Activated naive CD4-positive, alpha-beta T cell treated with anti-CD3 and anti-CD28 coated beads, Interleukin-2, amount 50 U/mL, for 24 hours (primary cell): ENCODE measurements at regions not wholly inside any gene's neighbourhood (a gene's known extent, or its start where the extent isn't known, plus 50 kb on each side); places are given as distances from the start of the nearest gene placed in this dataset.
"Not testable (repeated sequence)": the region's sequence is repeated elsewhere in the genome, so short reads cannot be mapped to it uniquely, and the experiment has no call there.

ENCODE experiments used
- H3K27ac Mint-ChIP-seq: one replicate; pipeline ENCODE4 v1.8.0; 2021; ENCODE audit warnings: mild to moderate bottlenecking, mixed read lengths
- H3K27me3 Mint-ChIP-seq: one replicate; pipeline ENCODE4 v1.8.0; 2021; ENCODE audit warnings: mixed read lengths
- H3K36me3 Mint-ChIP-seq: one replicate; pipeline ENCODE4 v1.8.0; 2021; ENCODE audit warnings: mixed read lengths
- H3K4me1 Mint-ChIP-seq: one replicate; pipeline ENCODE4 v1.8.0; 2021; ENCODE audit warnings: mixed read lengths
- H3K4me3 Mint-ChIP-seq: one replicate; pipeline ENCODE4 v1.8.0; 2021; ENCODE audit warnings: mild to moderate bottlenecking, mixed read lengths
- H3K9me3 Mint-ChIP-seq: one replicate; pipeline ENCODE4 v1.8.0; 2021; ENCODE audit warnings: mixed read lengths

- not testable (repeated sequence) for H3K4me1 Mint-ChIP-seq, H3K27me3 Mint-ChIP-seq, H3K36me3 Mint-ChIP-seq, H3K27ac Mint-ChIP-seq, H3K4me3 Mint-ChIP-seq, H3K9me3 Mint-ChIP-seq
These were observed 585.1 kb upstream of the SPRY2 start for GRCh38 chr13:80926024-80926423.

- Mint-ChIP-seq H3K4me1 (no peaks in the 10 kb centered on the region), H3K36me3 (no peaks in the 10 kb centered on the region), H3K27ac (no peak overlapping the region), H3K4me3 (no peak overlapping the region), H3K9me3 (no peaks in the 10 kb centered on the region), H3K27me3 (no peaks in the 10 kb centered on the region)
These were observed 583.7 kb upstream of the SPRY2 start for GRCh38 chr13:80924596-80924995.

- Mint-ChIP-seq H3K9me3 (no peaks in the 10 kb centered on the region), H3K36me3 (no peaks in the 10 kb centered on the region), H3K27me3 (no peaks in the 10 kb centered on the region), H3K4me3 (no peak overlapping the region), H3K4me1 (no peaks in the 10 kb centered on the region), H3K27ac (no peak overlapping the region)
These were observed 583.0 kb upstream of the SPRY2 start for GRCh38 chr13:80923907-80924306.

GRCh38 chr13:80921971-80922370, 581.0 kb upstream of the SPRY2 start:
- H3K4me1 Mint-ChIP-seq: no peaks in the 10 kb centered on the region
- no peaks in the 10 kb centered on the region for H3K27me3 Mint-ChIP-seq
- no peak overlapping the region for H3K4me3 Mint-ChIP-seq
- H3K27ac Mint-ChIP-seq: no peak overlapping the region
- no peaks in the 10 kb centered on the region for H3K36me3 Mint-ChIP-seq
- no peaks in the 10 kb centered on the region for H3K9me3 Mint-ChIP-seq

GRCh38 chr13:80921541-80921940, 580.6 kb upstream of the SPRY2 start:
- H3K36me3 Mint-ChIP-seq: no peaks in the 10 kb centered on the region
- H3K9me3 Mint-ChIP-seq: no peaks in the 10 kb centered on the region
- H3K27ac Mint-ChIP-seq: no peak overlapping the region
- H3K27me3 Mint-ChIP-seq: no peaks in the 10 kb centered on the region
- no peak overlapping the region for H3K4me3 Mint-ChIP-seq
- no peaks in the 10 kb centered on the region for H3K4me1 Mint-ChIP-seq

- H3K27ac Mint-ChIP-seq: no peak overlapping the region
- H3K9me3 Mint-ChIP-seq: peaks cover 6% of the 10 kb centered on the region
- no peaks in the 10 kb centered on the region for H3K4me1 Mint-ChIP-seq
- no peaks in the 10 kb centered on the region for H3K27me3 Mint-ChIP-seq
- no peak overlapping the region for H3K4me3 Mint-ChIP-seq
- H3K36me3 Mint-ChIP-seq: no peaks in the 10 kb centered on the region
These were observed 565.9 kb upstream of the SPRY2 start for GRCh38 chr13:80906860-80907259.

GRCh38 chr13:80904386-80904785, 563.5 kb upstream of the SPRY2 start:
- Mint-ChIP-seq H3K4me1 (no peaks in the 10 kb centered on the region), H3K27ac (no peak overlapping the region), H3K27me3 (no peaks in the 10 kb centered on the region), H3K9me3 (no peaks in the 10 kb centered on the region), H3K4me3 (no peak overlapping the region), H3K36me3 (no peaks in the 10 kb centered on the region)

- no peaks in the 10 kb centered on the region for H3K4me1 Mint-ChIP-seq
- H3K27me3 Mint-ChIP-seq: no peaks in the 10 kb centered on the region
- H3K36me3 Mint-ChIP-seq: no peaks in the 10 kb centered on the region
- no peak overlapping the region for H3K27ac Mint-ChIP-seq
- H3K9me3 Mint-ChIP-seq: no peaks in the 10 kb centered on the region
- H3K4me3 Mint-ChIP-seq: no peak overlapping the region
These were observed 563.0 kb upstream of the SPRY2 start for GRCh38 chr13:80903911-80904310.

- Mint-ChIP-seq H3K27ac (no peak overlapping the region), H3K36me3 (no peaks in the 10 kb centered on the region), H3K4me1 (no peaks in the 10 kb centered on the region), H3K9me3 (no peaks in the 10 kb centered on the region), H3K27me3 (no peaks in the 10 kb centered on the region), H3K4me3 (no peak overlapping the region)
These were observed 560.6 kb upstream of the SPRY2 start for GRCh38 chr13:80901530-80901929.

GRCh38 chr13:80901111-80901510, 560.2 kb upstream of the SPRY2 start:
- Mint-ChIP-seq H3K9me3 (no peaks in the 10 kb centered on the region), H3K27me3 (no peaks in the 10 kb centered on the region), H3K4me1 (no peaks in the 10 kb centered on the region), H3K27ac (no peak overlapping the region), H3K4me3 (no peak overlapping the region), H3K36me3 (no peaks in the 10 kb centered on the region)

GRCh38 chr13:80900561-80900960, 559.6 kb upstream of the SPRY2 start:
- H3K4me3 Mint-ChIP-seq: no peak overlapping the region
- no peaks in the 10 kb centered on the region for H3K4me1 Mint-ChIP-seq
- no peaks in the 10 kb centered on the region for H3K9me3 Mint-ChIP-seq
- H3K27ac Mint-ChIP-seq: no peak overlapping the region
- H3K27me3 Mint-ChIP-seq: no peaks in the 10 kb centered on the region
- no peaks in the 10 kb centered on the region for H3K36me3 Mint-ChIP-seq

GRCh38 chr13:80897641-80898040, 556.7 kb upstream of the SPRY2 start:
- H3K27ac Mint-ChIP-seq, H3K4me3 Mint-ChIP-seq, H3K27me3 Mint-ChIP-seq, H3K36me3 Mint-ChIP-seq, H3K4me1 Mint-ChIP-seq, H3K9me3 Mint-ChIP-seq: not testable (repeated sequence)

- Mint-ChIP-seq H3K36me3 (no peaks in the 10 kb centered on the region), H3K27me3 (no peaks in the 10 kb centered on the region), H3K27ac (no peak overlapping the region), H3K4me3 (no peak overlapping the region), H3K9me3 (no peaks in the 10 kb centered on the region), H3K4me1 (no peaks in the 10 kb centered on the region)
These were observed 554.0 kb upstream of the SPRY2 start for GRCh38 chr13:80894917-80895316.

GRCh38 chr13:80889829-80890228, 548.9 kb upstream of the SPRY2 start:
- no peaks in the 10 kb centered on the region for H3K4me1 Mint-ChIP-seq
- no peaks in the 10 kb centered on the region for H3K27me3 Mint-ChIP-seq
- H3K4me3 Mint-ChIP-seq: no peak overlapping the region
- no peak overlapping the region for H3K27ac Mint-ChIP-seq
- no peaks in the 10 kb centered on the region for H3K36me3 Mint-ChIP-seq
- peaks cover 7% of the 10 kb centered on the region for H3K9me3 Mint-ChIP-seq

- H3K4me3 Mint-ChIP-seq: no peak overlapping the region
- no peaks in the 10 kb centered on the region for H3K4me1 Mint-ChIP-seq
- H3K9me3 Mint-ChIP-seq: peaks cover 7% of the 10 kb centered on the region
- H3K27me3 Mint-ChIP-seq: no peaks in the 10 kb centered on the region
- no peaks in the 10 kb centered on the region for H3K36me3 Mint-ChIP-seq
- no peak overlapping the region for H3K27ac Mint-ChIP-seq
These were observed 547.5 kb upstream of the SPRY2 start for GRCh38 chr13:80888390-80888789.

GRCh38 chr13:80884056-80884785, 543.3 kb upstream of the SPRY2 start:
- Mint-ChIP-seq H3K27me3 (no peaks in the 10 kb centered on the region), H3K36me3 (no peaks in the 10 kb centered on the region), H3K4me3 (no peak overlapping the region), H3K27ac (no peak overlapping the region), H3K9me3 (peaks cover 7% of the 10 kb centered on the region), H3K4me1 (no peaks in the 10 kb centered on the region)

GRCh38 chr13:80883545-80883944, 542.6 kb upstream of the SPRY2 start:
- no peaks in the 10 kb centered on the region for H3K36me3 Mint-ChIP-seq
- no peaks in the 10 kb centered on the region for H3K27me3 Mint-ChIP-seq
- H3K4me1 Mint-ChIP-seq: no peaks in the 10 kb centered on the region
- peaks cover 7% of the 10 kb centered on the region for H3K9me3 Mint-ChIP-seq
- H3K4me3 Mint-ChIP-seq: no peak overlapping the region
- H3K27ac Mint-ChIP-seq: no peak overlapping the region
